HG02943 (cell line): ENCODE measurements at regions not wholly inside any gene's neighbourhood (a gene's known extent, or its start where the extent isn't known, plus 50 kb on each side); places are given as distances from the start of the nearest gene placed in this dataset.
"Not testable (repeated sequence)": the region's sequence is repeated elsewhere in the genome, so short reads cannot be mapped to it uniquely, and the experiment has no call there.

Source experiments
- ATAC-seq: cut with Tn5 transposase; IDR thresholded peaks from one replicate; pipeline ENCODE4 v1.9.1; 2021; ENCODE audit warnings: mild to moderate bottlenecking, low read depth, moderate library complexity; ENCODE audit not compliant: unreplicated experiment

GRCh38 chr14:38040411-38040810 lies 167.3 kb upstream of the SSTR1 start:
- ATAC-seq, result no peak

DNA sequence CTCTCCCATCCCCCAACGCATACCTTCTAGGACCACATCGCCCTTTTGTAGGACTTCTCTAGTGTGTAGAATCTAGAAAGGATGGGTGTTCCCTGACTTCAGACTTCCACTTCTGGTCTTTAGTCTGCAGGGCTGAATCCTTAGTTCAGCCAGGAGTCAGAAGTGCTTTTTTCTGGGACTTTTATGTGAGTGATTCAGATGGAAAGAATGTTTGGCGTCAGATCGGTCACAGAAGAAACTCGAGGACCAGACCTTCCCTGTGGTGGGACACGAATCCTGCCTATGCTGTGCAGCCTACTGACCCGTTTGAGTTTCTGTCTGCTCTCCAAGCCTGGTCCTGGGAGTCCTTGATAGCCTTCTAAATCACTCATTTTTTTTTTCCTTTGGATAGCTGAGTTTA lies 165.4 kb upstream of the SSTR1 start:
- ATAC-seq, result no peak

- ATAC-seq, result no peak
Observed at GRCh38 chr14:38044710-38045109, 163.0 kb upstream of the SSTR1 start.

DNA sequence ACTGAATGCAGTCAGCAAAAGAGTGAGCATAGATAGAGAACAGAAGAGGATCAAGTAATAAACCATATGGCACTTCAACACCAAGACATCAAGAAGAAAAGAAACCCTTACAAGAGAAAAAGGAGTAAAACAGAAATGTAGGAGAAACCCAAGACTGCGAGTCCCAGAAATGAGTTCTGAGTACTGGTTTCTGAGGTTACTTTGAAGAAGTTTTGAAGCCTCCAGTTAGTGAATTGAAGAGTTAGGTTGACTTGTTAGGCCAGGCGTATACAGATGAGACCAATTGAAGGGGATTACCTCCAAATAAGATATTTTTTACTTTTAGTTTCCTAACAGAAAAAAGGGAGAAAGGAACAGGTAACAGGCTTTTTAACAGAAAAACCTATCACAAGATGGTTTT lies 162.2 kb upstream of the SSTR1 start:
- ATAC-seq, result no peak

- ATAC-seq, result no peak
Observed at GRCh38 chr14:38046160-38046559, 161.5 kb upstream of the SSTR1 start.

DNA sequence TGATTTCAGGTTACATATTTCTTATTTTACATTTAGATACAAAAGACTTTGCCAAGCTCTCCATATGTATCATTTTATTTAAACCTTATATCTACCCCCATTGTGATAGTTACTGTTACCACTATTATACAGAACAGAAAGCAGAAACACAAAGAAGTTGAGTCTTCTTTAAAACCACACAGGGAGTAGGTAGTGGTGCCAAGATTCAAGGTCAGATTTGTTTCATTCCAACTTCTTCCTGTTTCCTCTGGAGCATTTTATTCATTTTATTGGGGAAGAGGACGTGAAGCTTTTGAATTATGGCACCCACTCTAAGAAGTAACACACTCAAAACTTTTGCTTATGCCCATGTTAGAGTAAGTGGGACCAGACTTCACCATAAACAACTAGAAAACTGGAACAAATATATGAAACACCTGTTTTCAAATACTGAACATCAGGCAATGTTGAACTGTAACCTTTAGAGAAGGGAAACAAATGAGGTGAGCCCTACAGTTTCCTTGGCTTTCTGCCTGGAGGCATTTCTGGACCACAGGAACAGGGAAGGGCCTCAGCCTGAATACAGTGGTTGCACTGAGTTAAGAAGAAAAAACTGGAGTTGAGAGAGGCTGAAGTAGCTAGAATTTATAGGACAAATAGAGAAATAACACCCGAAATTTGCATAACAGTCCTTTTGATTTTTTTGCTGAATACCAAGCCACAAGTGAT lies 160.4 kb upstream of the SSTR1 start:
- ATAC-seq, result no peak

DNA sequence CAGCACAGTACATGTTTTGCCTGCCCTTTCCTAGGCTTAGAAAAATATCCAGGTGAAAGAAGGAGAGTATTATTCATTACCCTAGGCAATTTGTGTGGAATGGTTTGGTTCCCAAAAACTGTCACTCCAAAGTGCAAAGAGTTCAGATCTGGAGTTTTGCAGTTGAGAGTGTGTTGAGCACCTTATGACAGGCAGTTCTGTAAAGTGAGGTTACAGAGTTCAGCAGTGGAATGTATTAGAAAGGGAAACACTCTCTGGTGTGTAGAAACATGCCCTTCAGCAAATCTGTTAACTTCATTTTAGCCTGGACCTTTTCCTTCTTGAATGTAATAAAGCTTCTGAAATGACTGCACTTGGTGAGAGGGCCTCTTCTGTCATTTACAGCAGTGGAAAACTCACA lies 154.0 kb upstream of the SSTR1 start:
- ATAC-seq, result no peak

DNA sequence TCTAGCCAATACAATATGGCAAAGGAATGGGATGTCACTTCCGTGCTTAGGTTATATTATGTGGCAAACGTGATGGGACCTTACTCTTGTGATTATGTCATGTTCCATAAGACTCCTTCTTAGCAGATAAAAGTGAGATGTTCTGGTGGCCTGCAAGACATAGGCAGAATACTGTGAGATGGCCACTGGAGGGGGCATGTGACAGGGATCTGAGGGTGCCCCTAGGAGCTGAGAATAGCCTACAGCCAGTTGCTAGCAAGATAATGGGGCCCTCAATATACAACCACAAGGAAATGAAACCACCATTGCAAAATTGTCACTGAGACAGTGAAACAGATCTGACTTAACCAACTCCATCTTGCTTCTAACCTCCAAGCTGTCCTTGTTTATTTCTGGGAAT lies 151.4 kb upstream of the SSTR1 start:
- ATAC-seq, result no peak

DNA sequence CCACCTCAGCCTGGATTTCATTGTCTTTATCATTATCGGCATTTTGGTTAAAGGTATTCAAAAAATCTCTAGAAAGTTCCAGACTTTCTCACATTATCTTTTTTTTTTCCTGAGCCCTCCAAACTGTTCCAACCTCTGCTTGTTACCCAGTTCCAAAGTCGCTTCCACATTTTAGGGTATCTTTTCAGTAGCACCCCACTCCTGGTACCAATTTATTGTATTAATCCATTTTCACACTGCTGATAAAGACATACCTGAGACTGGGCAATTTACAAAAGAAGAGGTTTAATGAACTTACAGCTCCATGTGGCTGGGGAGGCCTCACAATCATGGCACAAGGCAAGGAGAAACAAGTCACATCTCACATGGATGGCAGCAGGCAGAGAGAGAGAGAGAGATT lies 145.5 kb upstream of the SSTR1 start:
- not testable (repeated sequence) for ATAC-seq

DNA sequence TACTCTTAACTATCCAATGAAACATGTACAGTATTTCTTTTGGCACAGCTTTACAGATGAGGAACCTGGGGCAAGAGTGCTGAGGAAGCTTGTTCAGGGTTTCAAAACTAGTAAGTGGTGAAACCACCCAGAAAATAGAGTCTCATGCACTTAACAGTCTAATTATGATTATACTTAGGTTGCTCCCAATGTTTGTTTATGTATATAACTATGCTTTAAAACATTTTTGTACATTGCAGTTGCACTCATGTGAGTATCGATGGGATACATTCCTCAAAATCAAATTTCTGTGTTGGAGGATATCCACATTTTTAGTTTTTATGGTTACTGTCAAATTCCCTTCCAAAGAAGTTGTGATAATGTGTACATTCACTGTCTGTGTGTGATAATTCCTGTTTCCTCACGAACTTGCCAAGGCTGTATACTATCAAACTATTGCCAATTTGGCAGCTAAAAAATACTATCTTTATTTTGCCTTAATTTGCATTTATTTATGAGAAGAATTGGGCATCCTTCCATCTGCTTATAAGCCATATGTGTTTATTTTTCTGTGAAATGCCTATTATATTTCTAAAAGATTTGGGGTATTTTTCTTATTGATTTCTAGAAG lies 143.9 kb upstream of the SSTR1 start:
- no peak for ATAC-seq

GRCh38 chr14:38065106-38065762 lies 142.5 kb upstream of the SSTR1 start:
- ATAC-seq, result no peak

- ATAC-seq, result no peak
Observed at GRCh38 chr14:38070061-38070588, 137.6 kb upstream of the SSTR1 start.

DNA sequence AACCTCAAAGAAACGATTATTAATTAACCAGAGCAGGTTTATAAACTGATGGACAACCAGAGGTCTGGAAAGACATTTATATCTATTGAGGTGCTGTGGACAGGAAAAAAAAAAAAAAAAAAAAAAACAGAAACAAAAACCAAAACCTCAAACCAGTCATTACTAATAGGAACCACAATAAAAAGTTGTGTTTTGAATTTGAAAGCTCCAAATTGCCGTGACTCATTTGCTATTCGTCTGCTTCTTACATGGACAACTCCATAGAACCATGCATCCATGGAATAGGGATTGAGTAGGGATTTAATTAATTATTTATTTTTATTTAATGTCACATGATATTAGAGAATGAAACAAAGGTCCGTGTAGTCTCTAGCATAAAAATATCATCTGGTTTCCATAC lies 134.1 kb upstream of the SSTR1 start:
- no peak for ATAC-seq

DNA sequence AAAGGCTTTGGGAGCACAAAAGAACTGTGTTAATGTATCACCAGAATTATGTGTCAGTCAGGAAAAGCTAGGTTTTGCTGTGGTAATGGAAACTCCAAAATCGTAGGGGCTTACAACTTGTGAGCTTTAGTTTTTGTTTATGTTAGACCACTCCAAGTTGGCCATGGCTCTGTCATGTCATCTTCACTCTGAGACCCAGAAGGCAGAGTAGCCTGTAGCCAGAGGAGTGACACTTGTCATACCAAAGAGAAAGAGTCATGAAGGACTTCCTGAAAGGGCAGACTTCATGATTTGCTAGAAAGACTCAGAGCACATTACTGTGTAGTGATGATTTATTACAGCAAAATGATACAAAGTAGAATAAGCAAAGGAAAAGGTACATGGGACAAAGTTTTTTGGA lies 133.6 kb upstream of the SSTR1 start:
- no peak for ATAC-seq

DNA sequence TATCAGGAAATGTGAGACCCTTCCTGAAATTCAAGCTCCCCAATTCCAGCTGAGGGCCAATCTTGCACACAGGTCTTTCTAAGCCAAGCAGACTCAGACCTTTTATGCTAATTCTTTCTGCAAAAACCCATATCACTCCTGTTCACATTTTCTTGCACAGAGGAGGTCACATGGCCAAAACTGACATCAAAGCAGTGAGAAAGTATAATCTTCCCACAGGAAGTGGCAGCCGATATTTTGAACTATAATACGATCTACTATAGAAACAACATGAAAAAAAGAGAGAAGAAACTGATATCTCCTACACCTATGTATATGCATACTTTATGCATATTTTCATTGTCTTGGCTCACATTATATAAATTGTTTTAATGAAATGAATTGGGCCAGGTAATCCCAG lies 132.9 kb upstream of the SSTR1 start:
- no peak for ATAC-seq

DNA sequence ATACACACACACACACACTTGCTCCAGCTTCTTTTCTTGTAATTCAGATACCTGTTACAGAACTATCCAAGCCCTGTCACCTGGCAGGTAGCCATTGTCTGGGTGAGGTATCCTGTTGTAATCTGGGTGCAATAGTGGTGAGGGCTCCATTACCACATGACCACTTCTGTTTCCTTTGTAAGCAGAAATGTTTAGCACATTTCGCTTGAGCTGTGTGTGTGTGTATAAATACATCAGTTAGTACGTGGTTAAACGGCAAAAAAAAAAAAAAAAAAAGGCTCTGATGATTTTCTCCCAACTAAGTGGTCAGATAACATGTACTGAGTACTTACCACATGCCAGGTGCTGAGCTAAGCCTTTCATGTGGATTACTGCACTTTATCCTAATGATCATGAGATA lies 129.3 kb upstream of the SSTR1 start:
- ATAC-seq, result no peak

DNA sequence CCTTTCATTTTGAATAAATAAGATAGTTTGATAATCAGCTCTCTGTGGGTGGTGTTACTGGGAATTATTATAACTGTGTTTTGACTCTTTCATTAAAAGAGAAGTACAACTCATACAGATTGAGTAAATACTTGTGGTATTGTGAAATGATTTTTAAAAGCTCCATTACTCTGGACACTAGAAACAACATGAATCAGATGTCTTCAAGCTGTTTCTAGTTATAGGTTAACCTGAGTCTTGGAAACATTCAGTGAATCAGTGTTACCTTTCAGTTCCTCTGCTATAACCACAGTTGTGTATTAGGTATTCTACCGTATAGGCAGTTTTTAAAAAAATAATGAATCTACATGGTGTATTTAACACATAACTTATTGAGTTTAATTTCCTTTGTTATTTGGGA lies 128.4 kb upstream of the SSTR1 start:
- no peak for ATAC-seq

GRCh38 chr14:38079886-38080285 lies 127.8 kb upstream of the SSTR1 start:
- no peak for ATAC-seq

GRCh38 chr14:38080696-38081095 lies 127.0 kb upstream of the SSTR1 start:
- no peak for ATAC-seq

GRCh38 chr14:38083039-38083438 lies 124.7 kb upstream of the SSTR1 start:
- ATAC-seq, result no peak

- ATAC-seq, result no peak
Observed at GRCh38 chr14:38089123-38089522, 118.6 kb upstream of the SSTR1 start.

DNA sequence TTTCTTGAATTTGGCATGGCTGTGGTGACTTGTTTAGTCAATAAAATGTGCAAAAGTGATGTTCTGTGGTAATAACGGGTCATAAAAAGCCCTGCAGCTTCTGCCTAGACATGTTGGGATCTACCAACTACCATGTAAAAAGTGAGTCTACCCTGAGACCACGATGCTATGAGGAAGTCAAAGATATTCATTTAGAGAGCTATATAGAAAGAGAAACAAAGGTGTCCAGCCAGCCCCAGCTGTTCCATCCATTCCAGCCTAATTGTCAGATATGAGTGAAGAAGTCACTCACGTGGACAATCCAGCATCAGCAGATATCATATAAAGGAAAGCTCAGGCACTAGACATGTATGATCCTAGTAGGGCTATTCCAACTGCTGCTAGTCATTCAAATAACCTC lies 117.2 kb upstream of the SSTR1 start:
- ATAC-seq, result no peak
